NB4 (cell line): ENCODE measurements at regions not wholly inside any gene's neighbourhood (a gene's known extent, or its start where the extent isn't known, plus 50 kb on each side); places are given as distances from the start of the nearest gene placed in this dataset.

Experiments used
- DNase-seq: peaks from one replicate; pipeline ENCODE4 v3.0.0; 2010; ENCODE audit warnings: low read depth
- H3K4me3 ChIP-seq: one replicate; pipeline ENCODE4 v1.5.1; 2011; ENCODE audit warnings: mild to moderate bottlenecking, low read depth, low read length, moderate library complexity
- MYC ChIP-seq: IDR thresholded peaks from 2 replicates; pipeline ENCODE4 v1.6.1; 2011; ENCODE audit warnings: low read depth, low read length
- POLR2A ChIP-seq: IDR thresholded peaks from 2 replicates; pipeline ENCODE4 v1.6.1; 2011; ENCODE audit warnings: mild to moderate bottlenecking; ENCODE audit not compliant: insufficient read length; ENCODE audit errors: extremely low read depth
- TF ChIP-seq, protein P1 (sequence below): IDR thresholded peaks from 2 replicates; pipeline ENCODE4 v1.6.1; 2011; ENCODE audit warnings: low read depth, low read length
- TF ChIP-seq, protein P2 (sequence below): IDR thresholded peaks from one replicate; pipeline ENCODE4 v1.5.1; 2012; ENCODE audit warnings: low read depth, low read length

DNA sequence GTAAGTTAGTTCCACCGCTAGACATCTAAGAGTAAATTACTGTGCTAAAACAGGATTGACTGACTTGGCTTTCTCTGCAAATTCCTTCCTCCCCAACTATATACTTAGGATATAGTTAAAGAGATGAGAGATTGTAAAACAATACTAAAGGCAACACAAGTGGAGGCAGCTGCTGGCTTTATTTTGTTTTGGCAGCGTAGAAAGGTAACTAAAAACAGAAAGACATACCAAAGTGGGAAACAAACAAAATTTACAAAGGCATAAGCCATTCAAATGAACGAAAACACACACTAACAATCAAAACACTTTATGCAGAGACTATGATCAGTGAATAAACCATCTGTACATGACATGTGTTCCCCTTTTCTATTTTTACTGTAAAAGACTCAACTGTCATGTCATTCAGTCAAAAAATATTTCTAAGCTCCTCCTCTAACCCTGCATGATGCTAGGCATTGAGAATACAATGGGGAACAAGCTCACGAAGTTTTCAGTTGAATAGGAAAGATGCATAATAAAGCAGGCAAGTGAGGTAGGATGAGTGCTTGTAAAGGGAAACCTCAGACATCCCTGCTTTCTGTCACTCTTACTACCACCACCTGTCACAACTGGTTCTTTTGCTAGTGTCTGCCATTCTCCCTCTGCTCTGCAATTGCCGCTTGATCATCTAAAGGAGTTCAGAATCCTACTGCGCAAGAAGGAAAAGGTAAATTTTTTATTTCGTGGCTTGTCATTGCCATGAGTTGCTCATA, 64.2 kb upstream of the COL1A2 start:
- DNase-seq = no peak
- no peak overlapping the region for H3K4me3 ChIP-seq

DNA sequence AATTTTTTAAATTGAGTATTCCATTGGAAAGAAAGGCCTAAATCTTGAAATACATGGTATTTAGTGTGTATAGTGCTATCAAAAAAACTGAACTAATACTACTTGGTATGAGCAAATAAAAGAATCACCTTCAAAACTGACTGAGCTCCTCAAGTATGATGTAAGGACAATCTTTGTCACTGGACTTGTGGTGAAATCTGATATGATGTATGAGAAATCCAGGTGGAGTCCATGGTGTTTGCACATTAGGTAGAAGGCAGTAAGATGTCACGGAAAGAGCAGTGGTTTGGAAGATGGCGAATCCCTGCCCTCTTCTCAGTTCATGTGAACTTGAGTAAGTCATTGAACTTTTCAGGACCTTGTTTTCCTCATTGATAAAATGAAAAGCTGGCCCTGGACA, 62.1 kb upstream of the COL1A2 start:
- no peak for DNase-seq
- TF ChIP-seq, protein P1, sequence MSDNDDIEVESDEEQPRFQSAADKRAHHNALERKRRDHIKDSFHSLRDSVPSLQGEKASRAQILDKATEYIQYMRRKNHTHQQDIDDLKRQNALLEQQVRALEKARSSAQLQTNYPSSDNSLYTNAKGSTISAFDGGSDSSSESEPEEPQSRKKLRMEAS = no peak

More for the DNA sequence above, 64.2 kb upstream of the COL1A2 start:
- TF ChIP-seq, protein P1 = no peak
- TF ChIP-seq POLR2A (no peak), MYC (no peak)
- TF ChIP-seq, protein P2, sequence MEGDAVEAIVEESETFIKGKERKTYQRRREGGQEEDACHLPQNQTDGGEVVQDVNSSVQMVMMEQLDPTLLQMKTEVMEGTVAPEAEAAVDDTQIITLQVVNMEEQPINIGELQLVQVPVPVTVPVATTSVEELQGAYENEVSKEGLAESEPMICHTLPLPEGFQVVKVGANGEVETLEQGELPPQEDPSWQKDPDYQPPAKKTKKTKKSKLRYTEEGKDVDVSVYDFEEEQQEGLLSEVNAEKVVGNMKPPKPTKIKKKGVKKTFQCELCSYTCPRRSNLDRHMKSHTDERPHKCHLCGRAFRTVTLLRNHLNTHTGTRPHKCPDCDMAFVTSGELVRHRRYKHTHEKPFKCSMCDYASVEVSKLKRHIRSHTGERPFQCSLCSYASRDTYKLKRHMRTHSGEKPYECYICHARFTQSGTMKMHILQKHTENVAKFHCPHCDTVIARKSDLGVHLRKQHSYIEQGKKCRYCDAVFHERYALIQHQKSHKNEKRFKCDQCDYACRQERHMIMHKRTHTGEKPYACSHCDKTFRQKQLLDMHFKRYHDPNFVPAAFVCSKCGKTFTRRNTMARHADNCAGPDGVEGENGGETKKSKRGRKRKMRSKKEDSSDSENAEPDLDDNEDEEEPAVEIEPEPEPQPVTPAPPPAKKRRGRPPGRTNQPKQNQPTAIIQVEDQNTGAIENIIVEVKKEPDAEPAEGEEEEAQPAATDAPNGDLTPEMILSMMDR = no peak

DNA sequence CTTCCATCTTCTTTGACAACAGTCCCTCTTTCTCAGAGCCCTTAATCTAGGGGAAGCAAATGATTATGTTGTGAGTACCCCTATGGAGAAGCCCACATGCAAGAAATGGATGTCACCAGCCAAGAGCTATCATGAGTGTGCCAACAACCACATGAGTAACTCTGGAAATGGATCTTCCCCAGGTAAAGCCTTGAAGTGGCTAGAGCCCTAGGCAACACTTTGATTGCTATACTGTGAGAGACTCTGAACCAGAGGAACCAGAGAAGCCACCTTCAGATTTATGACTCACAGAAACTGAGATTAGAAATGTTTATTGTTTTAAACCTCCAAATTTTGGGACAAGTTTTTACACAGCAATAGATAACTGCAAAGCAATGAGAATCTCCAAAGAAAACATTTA, 60.9 kb upstream of the COL1A2 start:
- DNase-seq = no peak

More for the DNA sequence above, 62.1 kb upstream of the COL1A2 start:
- no peak overlapping the region for H3K4me3 ChIP-seq

DNA sequence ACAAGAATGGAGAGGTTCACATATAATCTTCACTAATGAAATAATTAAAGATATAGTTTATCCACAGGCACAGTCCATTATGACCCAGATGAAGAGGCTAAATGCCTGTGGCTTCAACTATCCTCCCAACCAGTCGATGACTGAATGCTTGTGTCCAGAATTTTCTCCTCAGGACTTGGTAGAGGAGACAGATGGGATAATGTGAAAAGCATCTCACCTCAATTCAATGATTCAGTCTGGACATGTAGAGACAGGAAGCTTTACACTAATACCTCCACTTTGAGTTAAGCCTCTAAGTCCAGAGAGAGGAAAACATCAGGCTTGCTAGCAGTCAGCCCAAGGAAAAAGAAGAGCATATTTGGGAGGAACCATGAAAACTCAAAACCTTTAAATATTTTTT, 59.1 kb upstream of the COL1A2 start:
- DNase-seq = no peak
- H3K4me3 ChIP-seq = no peak overlapping the region
- TF ChIP-seq MYC (no peak), POLR2A (no peak)
- TF ChIP-seq, protein P2 = no peak
- TF ChIP-seq, protein P1 = no peak

More for the DNA sequence above, 60.9 kb upstream of the COL1A2 start:
- no peak for TF ChIP-seq POLR2A
- no peak overlapping the region for H3K4me3 ChIP-seq

DNA sequence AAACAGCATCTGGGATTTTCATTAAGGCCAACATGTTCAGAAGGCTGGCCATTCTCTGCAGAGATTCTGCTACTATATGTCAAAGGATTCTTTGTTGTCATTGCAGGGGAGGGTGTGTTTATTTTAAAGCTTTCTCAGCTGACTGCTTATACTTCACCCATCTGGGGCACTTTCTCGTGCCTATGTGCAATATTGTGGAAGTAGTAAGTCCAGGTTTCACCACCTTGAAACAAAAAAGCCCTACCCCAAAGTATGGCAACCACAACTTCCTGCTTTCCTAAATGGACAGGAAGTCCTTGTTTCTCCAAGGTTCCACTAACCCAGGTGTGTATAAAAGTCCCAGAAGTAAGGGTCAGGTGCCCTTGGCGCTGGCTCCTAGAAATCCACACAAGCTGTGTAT, 58.7 kb upstream of the COL1A2 start:
- no peak overlapping the region for H3K4me3 ChIP-seq
- DNase-seq = no peak
- TF ChIP-seq, protein P1 = no peak
- TF ChIP-seq MYC = no peak
- TF ChIP-seq, protein P2 = no peak
- no peak for TF ChIP-seq POLR2A

DNA sequence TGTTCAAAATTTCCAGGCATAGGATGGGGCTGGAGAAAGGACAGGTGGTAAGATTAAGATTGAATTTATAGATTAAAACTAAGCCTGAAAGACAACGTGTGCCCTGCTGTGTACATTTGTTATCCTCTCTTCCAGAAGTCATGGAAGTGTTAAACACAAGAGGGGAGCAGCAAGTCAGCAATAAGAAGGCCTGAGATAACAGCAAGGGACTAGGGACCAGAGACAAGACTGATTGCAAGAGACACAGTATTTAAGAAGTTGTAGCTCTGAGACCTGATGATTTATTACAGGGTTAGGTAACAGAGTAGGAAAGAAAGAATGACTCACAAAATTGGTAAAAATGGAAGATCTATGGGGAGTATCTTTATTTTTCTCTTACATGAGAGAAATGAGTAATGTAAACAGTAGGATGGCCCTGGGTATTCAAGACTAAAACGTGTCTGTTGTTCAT, 55.7 kb upstream of the COL1A2 start:
- TF ChIP-seq, protein P1 = no peak
- TF ChIP-seq MYC (no peak), POLR2A (no peak)
- TF ChIP-seq, protein P2 = no peak
- DNase-seq = no peak
- H3K4me3 ChIP-seq = no peak overlapping the region

DNA sequence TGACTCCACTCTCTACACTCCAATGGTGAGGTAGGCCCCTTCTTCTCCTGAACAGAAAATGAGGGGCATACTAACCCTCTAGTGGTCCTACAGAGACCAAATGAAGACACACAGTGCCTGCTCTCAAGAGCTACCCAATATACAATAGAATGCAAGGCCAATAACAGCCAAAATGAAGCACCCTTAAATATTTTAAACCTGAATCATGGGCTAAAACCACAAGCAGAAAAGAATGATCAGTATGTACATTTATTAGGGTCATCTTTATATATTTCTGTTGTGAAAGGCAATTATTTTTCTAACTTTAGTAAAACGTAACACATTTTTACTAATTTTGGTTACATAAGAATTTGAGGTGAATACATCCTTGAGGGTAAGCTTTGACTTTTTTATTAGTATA, 49.9 kb upstream of the COL1A2 start:
- no peak for DNase-seq
- TF ChIP-seq MYC (no peak), POLR2A (no peak)
- TF ChIP-seq, protein P1 = no peak
- TF ChIP-seq, protein P2 = no peak
- no peak overlapping the region for H3K4me3 ChIP-seq
